ENCODE measurements at regions not wholly inside any gene's neighbourhood (a gene's known extent, or its start where the extent isn't known, plus 50 kb on each side); places are given as distances from the start of the nearest gene placed in this dataset.

DNA sequence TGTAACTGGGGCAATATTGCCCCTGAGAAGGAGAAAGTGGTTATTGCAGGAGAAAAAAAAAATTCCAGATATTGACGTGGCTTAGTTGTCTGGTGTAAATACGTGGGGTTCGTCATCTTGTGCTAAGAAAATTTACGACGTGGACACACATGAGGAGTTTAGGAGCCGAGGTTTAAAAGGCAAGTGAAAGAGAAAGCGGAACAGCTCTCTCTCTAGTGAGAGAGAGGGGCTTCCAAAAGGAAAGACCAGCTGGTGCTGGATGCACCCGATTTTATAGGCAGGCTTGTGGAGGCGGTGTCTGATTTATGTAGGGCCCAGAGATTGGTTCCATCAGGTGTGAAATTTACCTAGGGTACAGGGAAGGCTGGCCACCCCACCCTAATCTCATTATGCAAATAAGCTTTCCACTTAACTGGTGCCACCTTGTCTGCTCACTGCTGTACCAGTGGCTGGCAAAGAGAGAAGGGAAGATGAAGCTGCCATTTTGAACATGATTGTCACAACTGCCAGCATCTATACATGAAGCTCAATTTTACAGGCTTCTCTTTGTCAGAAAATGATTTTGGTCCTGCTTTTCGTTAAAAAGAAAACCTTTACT, 845.1 kb downstream of the DACH1 start:
- TF ChIP-seq, protein P1, sequence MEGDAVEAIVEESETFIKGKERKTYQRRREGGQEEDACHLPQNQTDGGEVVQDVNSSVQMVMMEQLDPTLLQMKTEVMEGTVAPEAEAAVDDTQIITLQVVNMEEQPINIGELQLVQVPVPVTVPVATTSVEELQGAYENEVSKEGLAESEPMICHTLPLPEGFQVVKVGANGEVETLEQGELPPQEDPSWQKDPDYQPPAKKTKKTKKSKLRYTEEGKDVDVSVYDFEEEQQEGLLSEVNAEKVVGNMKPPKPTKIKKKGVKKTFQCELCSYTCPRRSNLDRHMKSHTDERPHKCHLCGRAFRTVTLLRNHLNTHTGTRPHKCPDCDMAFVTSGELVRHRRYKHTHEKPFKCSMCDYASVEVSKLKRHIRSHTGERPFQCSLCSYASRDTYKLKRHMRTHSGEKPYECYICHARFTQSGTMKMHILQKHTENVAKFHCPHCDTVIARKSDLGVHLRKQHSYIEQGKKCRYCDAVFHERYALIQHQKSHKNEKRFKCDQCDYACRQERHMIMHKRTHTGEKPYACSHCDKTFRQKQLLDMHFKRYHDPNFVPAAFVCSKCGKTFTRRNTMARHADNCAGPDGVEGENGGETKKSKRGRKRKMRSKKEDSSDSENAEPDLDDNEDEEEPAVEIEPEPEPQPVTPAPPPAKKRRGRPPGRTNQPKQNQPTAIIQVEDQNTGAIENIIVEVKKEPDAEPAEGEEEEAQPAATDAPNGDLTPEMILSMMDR (IDR thresholded peaks at IDR 0.05), result no peak
- no peak for TF ChIP-seq ZFX (IDR thresholded peaks at IDR 0.05; ENCODE audit: borderline replicate concordance)
